Fibroblast of villous mesenchyme (primary cell): ENCODE measurements at regions not wholly inside any gene's neighbourhood (a gene's known extent, or its start where the extent isn't known, plus 50 kb on each side); places are given as distances from the start of the nearest gene placed in this dataset.
"Not testable (repeated sequence)": the region's sequence is repeated elsewhere in the genome, so short reads cannot be mapped to it uniquely, and the experiment has no call there.

Experiments
- DNase-seq: peaks from one replicate; pipeline ENCODE4 v3.0.0-alpha.2; 2010; ENCODE audit warnings: low read depth
- H3K4me3 ChIP-seq: 2 replicates; pipeline ENCODE4 v1.5.1; 2011; ENCODE audit warnings: low read depth, mild to moderate bottlenecking, low read length
- CTCF ChIP-seq: IDR thresholded peaks from 2 replicates; pipeline ENCODE4 v1.5.1; 2012; ENCODE audit warnings: low read depth, mild to moderate bottlenecking, low read length; ENCODE audit not compliant: insufficient read depth

GRCh38 chr3:72079369-72079872 lies 294.5 kb upstream of the PROK2 start:
- H3K4me3 ChIP-seq: no peak overlapping the region
- no peak for DNase-seq
- TF ChIP-seq CTCF: no peak

- no peak for DNase-seq
- no peak for TF ChIP-seq CTCF
- no peak overlapping the region for H3K4me3 ChIP-seq
These were observed 293.9 kb upstream of the PROK2 start for GRCh38 chr3:72078676-72079368.

- no peak overlapping the region for H3K4me3 ChIP-seq
- no peak for TF ChIP-seq CTCF
- DNase-seq: no peak
These were observed 292.7 kb upstream of the PROK2 start for GRCh38 chr3:72077473-72078259.

GRCh38 chr3:72075848-72076247 lies 290.9 kb upstream of the PROK2 start:
- not testable (repeated sequence) for DNase-seq, H3K4me3 ChIP-seq

- no peak for TF ChIP-seq CTCF
- no peak for DNase-seq
- no peak overlapping the region for H3K4me3 ChIP-seq
These were observed 286.7 kb upstream of the PROK2 start for GRCh38 chr3:72071624-72072023.

GRCh38 chr3:72070005-72070404 lies 285.1 kb upstream of the PROK2 start:
- H3K4me3 ChIP-seq: no peak overlapping the region
- no peak for DNase-seq
- TF ChIP-seq CTCF: no peak

- no peak for TF ChIP-seq CTCF
- no peak overlapping the region for H3K4me3 ChIP-seq
These were observed 284.6 kb upstream of the PROK2 start for GRCh38 chr3:72069543-72069942.

More at GRCh38 chr3:72069543-72069942, 284.6 kb upstream of the PROK2 start:
- DNase-seq: no peak
